ENCODE measurements at regions not wholly inside any gene's neighbourhood (a gene's known extent, or its start where the extent isn't known, plus 50 kb on each side); places are given as distances from the start of the nearest gene placed in this dataset.

DNA sequence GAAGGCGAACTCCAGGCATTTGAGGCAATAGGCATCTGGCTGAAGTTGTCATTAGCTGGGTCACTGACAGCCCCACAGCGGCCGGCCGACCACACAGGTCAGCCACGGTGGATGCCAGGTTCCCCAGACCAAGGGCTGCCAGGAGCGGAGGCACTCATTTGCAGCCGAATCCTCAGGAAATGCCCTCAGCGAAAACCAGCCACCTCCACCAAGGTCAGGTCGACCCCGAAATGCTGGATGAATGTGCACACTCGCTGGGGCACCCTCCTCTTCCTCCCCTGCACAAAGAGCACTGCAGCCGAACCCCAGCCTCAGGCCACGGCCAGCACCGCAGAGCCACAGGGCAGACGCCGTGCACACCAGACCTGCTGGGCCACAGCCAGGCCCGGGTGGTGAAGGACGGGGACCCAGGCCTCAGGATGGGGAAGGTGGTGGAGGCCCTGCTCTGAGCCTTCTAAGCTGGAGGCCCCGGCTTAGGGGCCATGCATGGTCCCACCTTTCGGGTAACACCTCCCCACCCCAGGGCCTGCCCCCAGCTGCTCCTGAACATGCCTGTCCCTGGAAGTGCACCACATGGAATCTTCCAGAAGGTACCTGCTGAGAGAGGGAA is 206.0 kb downstream of the BRD1 start:
- TF ChIP-seq CTCF (IDR thresholded peaks at IDR 0.05; ENCODE audit: low read length) (no peak), EZH2 (optimal IDR thresholded peaks at IDR 0.05; ENCODE audit: low read depth, low read length) (no peak)

All from MM.1S (cell line).